WTC11 (cell line): ENCODE measurements at regions not wholly inside any gene's neighbourhood (a gene's known extent, or its start where the extent isn't known, plus 50 kb on each side); places are given as distances from the start of the nearest gene placed in this dataset.

Experiments
- ATAC-seq: fragments of 200-7000 bp; cut with Tn5 transposase; 2 replicates; pipeline ENCODE4 v1.10.0; 2021; ENCODE audit warnings: mild to moderate bottlenecking, moderate library complexity
- CTCF ChIA-PET: fragments of 300-600 bp; sonication (Branson Sonifier 250); formaldehyde crosslinking; loops from one replicate; lab custom pipeline; 2021; ENCODE audit warnings: antibody characterized with exemption; lab: Charles Lee
- POLR2A ChIA-PET: fragments of 350-600 bp; sonication (Branson Sonifier 250); formaldehyde crosslinking; loops from one replicate; lab custom pipeline; 2021; ENCODE audit warnings: antibody characterized with exemption; lab: Charles Lee
- DNase-seq: peaks from one replicate; pipeline ENCODE4 v3.0.0; 2021; ENCODE audit warnings: low spot score
- H3K27ac Mint-ChIP-seq: 2 replicates; pipeline ENCODE4 v1.8.0; 2021; ENCODE audit warnings: mixed read lengths
- H3K27me3 Mint-ChIP-seq: 2 replicates; pipeline ENCODE4 v1.8.0; 2021; ENCODE audit warnings: low read depth, mild to moderate bottlenecking, moderate library complexity, mixed read lengths
- H3K36me3 Mint-ChIP-seq: 2 replicates; pipeline ENCODE4 v1.8.0; 2021; ENCODE audit warnings: mixed read lengths
- H3K4me1 Mint-ChIP-seq: 2 replicates; pipeline ENCODE4 v1.8.0; 2022; ENCODE audit warnings: mixed read lengths
- H3K4me3 Mint-ChIP-seq: 2 replicates; pipeline ENCODE4 v1.8.0; 2021; ENCODE audit warnings: mild to moderate bottlenecking, moderate library complexity, mixed read lengths
- H3K9me3 Mint-ChIP-seq: 2 replicates; pipeline ENCODE4 v1.8.0; 2021; ENCODE audit warnings: mixed read lengths
- CBFB ChIP-seq: sonication (generic); formaldehyde crosslinking; IDR thresholded peaks from 2 replicates; pipeline ENCODE4 v1.8.1; 2022; ENCODE audit warnings: mild to moderate bottlenecking, low read depth, missing genetic modification reagents
- EMX1 ChIP-seq: fragments of 250-450 bp; sonication (Bioruptor Pico); IDR thresholded peaks from 2 replicates; pipeline ENCODE4 v1.8.0; 2021; ENCODE audit warnings: mild to moderate bottlenecking
- HMGA2 ChIP-seq: fragments of 250-450 bp; sonication (Bioruptor Pico); IDR thresholded peaks from 2 replicates; pipeline ENCODE4 v1.4.0; 2021; ENCODE audit warnings: mild to moderate bottlenecking, moderate library complexity
- JUN ChIP-seq: sonication (generic); formaldehyde crosslinking; IDR thresholded peaks from 2 replicates; pipeline ENCODE4 v1.8.0; 2023; ENCODE audit warnings: mild to moderate bottlenecking, missing genetic modification reagents
- NFATC4 ChIP-seq: fragments of 250-450 bp; sonication (Bioruptor Pico); IDR thresholded peaks from 2 replicates; pipeline ENCODE4 v1.9.0; 2021; ENCODE audit warnings: mild to moderate bottlenecking
- NFE2L1 ChIP-seq: sonication (generic); formaldehyde crosslinking; IDR thresholded peaks from 2 replicates; pipeline ENCODE4 v1.8.1; 2023; ENCODE audit warnings: missing genetic modification reagents
- NR3C1 ChIP-seq: sonication (generic); formaldehyde crosslinking; conservative IDR thresholded peaks from 2 replicates; pipeline ENCODE4 v1.8.1; 2023; ENCODE audit warnings: low read depth, mild to moderate bottlenecking, missing genetic modification reagents
- TCF7 ChIP-seq: sonication (generic); formaldehyde crosslinking; IDR thresholded peaks from 2 replicates; pipeline ENCODE4 v1.8.0; 2022; ENCODE audit warnings: mild to moderate bottlenecking, low read depth, missing genetic modification reagents, moderate library complexity
- ZNF121 ChIP-seq: sonication (generic); formaldehyde crosslinking; IDR thresholded peaks from 2 replicates; pipeline ENCODE4 v1.8.0; 2023; ENCODE audit warnings: missing genetic modification reagents
- ZNF138 ChIP-seq: sonication (generic); formaldehyde crosslinking; conservative IDR thresholded peaks from 2 replicates; pipeline ENCODE4 v1.8.1; 2022; ENCODE audit warnings: mild to moderate bottlenecking, moderate library complexity, missing genetic modification reagents
- ZNF317 ChIP-seq: sonication (generic); formaldehyde crosslinking; IDR thresholded peaks from 2 replicates; pipeline ENCODE4 v1.8.1; 2023; ENCODE audit warnings: low read depth, mild to moderate bottlenecking, moderate library complexity, missing genetic modification reagents, borderline replicate concordance
- ZNF396 ChIP-seq: fragments of 250-450 bp; sonication (Bioruptor Pico); IDR thresholded peaks from 2 replicates; pipeline ENCODE4 v1.8.0; 2021; ENCODE audit warnings: mild to moderate bottlenecking, moderate library complexity, borderline replicate concordance
- ZNF423 ChIP-seq: fragments of 250-450 bp; sonication (Bioruptor Pico); IDR thresholded peaks from 2 replicates; pipeline ENCODE4 v2.1.2; 2022; ENCODE audit warnings: mild to moderate bottlenecking, moderate library complexity
- TF ChIP-seq, protein P1 (sequence below): sonication (generic); formaldehyde crosslinking; IDR thresholded peaks from 2 replicates; pipeline ENCODE4 v1.8.1; 2022; ENCODE audit warnings: mild to moderate bottlenecking, moderate library complexity, missing genetic modification reagents
- TF ChIP-seq, protein P2 (sequence below): sonication (generic); formaldehyde crosslinking; conservative IDR thresholded peaks from 2 replicates; pipeline ENCODE4 v1.8.1; 2022; ENCODE audit warnings: mild to moderate bottlenecking, missing genetic modification reagents
- TF ChIP-seq, protein P3 (sequence below): sonication (generic); formaldehyde crosslinking; IDR thresholded peaks from 2 replicates; pipeline ENCODE4 v1.8.1; 2023; ENCODE audit warnings: mild to moderate bottlenecking, missing genetic modification reagents, moderate library complexity
- TF ChIP-seq, protein P4 (sequence below): sonication (generic); formaldehyde crosslinking; IDR thresholded peaks from 2 replicates; pipeline ENCODE4 v1.8.1; 2022; ENCODE audit warnings: low read depth, mild to moderate bottlenecking, moderate library complexity, missing genetic modification reagents, borderline replicate concordance
- TF ChIP-seq, protein P5 (sequence below): sonication (generic); formaldehyde crosslinking; IDR thresholded peaks from 2 replicates; pipeline ENCODE4 v1.8.1; 2023; ENCODE audit warnings: mild to moderate bottlenecking, missing genetic modification reagents
- TF ChIP-seq, protein P6 (sequence below): sonication (generic); formaldehyde crosslinking; IDR thresholded peaks from 2 replicates; pipeline ENCODE4 v1.8.0; 2023; ENCODE audit warnings: mild to moderate bottlenecking, missing genetic modification reagents

DNA sequence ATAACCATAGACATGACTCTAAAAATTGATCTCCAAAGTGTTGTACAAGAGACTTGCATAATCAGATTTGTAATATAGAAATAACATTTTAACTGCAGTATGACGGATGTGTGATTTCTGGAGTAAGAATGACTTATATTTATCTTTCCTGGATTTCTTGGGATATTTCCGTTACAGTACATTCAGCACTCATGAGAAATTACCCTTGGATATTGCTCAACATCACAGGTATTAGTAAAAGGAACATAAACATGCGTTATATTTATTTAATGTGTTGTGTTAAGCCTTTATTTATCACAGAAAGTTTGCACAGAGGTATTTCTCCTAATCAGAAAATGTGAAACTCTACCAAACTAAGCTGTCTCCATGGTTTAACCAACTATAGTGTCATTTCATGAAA is 1823.9 kb upstream of the C9orf72 start (continued):
- TF ChIP-seq NR3C1, result no peak
- TF ChIP-seq, protein P1, sequence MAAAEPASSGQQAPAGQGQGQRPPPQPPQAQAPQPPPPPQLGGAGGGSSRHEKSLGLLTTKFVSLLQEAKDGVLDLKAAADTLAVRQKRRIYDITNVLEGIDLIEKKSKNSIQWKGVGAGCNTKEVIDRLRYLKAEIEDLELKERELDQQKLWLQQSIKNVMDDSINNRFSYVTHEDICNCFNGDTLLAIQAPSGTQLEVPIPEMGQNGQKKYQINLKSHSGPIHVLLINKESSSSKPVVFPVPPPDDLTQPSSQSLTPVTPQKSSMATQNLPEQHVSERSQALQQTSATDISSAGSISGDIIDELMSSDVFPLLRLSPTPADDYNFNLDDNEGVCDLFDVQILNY (CRISPR knock-in tag), result no peak

DNA sequence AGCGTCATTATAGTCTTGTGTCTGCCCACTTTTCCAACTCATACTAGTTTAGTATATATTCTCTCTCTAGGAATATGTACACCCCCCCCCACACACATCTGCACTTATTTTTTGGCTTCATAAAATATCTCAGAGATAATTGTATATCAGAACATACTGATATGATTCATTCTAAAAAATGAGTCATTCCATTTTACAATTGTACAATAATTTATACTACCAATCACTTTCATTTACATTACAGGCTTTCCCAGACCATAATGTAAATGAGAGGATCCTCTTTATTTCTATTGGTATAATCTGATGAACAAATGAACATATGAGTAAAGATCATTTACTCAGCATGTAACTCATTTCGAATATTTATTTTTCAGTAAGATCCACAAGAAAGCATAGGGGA is 1842.9 kb upstream of the C9orf72 start:
- ATAC-seq (no peak), DNase-seq (no peak)
- ChIA-PET CTCF (no interaction called here), POLR2A (no interaction called here)
- Mint-ChIP-seq H3K4me3 (no peak overlapping the region), H3K4me1 (peaks cover 15% of the 10 kb centered on the region), H3K27me3 (no peaks in the 10 kb centered on the region), H3K27ac (no peak overlapping the region), H3K9me3 (no peaks in the 10 kb centered on the region), H3K36me3 (no peaks in the 10 kb centered on the region)
- TF ChIP-seq, protein P2, sequence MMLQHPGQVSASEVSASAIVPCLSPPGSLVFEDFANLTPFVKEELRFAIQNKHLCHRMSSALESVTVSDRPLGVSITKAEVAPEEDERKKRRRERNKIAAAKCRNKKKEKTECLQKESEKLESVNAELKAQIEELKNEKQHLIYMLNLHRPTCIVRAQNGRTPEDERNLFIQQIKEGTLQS (CRISPR knock-in tag), result no peak
- TF ChIP-seq TCF7 (CRISPR knock-in tag) (no peak), EMX1 (CRISPR knock-in tag) (no peak), ZNF396 (CRISPR knock-in tag) (no peak), HMGA2 (CRISPR knock-in tag) (no peak), NR3C1 (no peak), ZNF423 (no peak), ZNF317 (no peak), ZNF121 (no peak), NFE2L1 (CRISPR knock-in tag) (no peak), ZNF138 (no peak), JUN (no peak), CBFB (CRISPR knock-in tag) (no peak), NFATC4 (no peak)
- TF ChIP-seq, protein P3, sequence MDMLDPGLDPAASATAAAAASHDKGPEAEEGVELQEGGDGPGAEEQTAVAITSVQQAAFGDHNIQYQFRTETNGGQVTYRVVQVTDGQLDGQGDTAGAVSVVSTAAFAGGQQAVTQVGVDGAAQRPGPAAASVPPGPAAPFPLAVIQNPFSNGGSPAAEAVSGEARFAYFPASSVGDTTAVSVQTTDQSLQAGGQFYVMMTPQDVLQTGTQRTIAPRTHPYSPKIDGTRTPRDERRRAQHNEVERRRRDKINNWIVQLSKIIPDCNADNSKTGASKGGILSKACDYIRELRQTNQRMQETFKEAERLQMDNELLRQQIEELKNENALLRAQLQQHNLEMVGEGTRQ (CRISPR knock-in tag), result no peak
- TF ChIP-seq, protein P4, sequence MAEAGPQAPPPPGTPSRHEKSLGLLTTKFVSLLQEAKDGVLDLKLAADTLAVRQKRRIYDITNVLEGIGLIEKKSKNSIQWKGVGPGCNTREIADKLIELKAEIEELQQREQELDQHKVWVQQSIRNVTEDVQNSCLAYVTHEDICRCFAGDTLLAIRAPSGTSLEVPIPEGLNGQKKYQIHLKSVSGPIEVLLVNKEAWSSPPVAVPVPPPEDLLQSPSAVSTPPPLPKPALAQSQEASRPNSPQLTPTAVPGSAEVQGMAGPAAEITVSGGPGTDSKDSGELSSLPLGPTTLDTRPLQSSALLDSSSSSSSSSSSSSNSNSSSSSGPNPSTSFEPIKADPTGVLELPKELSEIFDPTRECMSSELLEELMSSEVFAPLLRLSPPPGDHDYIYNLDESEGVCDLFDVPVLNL, result no peak
- TF ChIP-seq, protein P5, sequence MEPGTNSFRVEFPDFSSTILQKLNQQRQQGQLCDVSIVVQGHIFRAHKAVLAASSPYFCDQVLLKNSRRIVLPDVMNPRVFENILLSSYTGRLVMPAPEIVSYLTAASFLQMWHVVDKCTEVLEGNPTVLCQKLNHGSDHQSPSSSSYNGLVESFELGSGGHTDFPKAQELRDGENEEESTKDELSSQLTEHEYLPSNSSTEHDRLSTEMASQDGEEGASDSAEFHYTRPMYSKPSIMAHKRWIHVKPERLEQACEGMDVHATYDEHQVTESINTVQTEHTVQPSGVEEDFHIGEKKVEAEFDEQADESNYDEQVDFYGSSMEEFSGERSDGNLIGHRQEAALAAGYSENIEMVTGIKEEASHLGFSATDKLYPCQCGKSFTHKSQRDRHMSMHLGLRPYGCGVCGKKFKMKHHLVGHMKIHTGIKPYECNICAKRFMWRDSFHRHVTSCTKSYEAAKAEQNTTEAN (CRISPR knock-in tag), result no peak
- TF ChIP-seq, protein P6, sequence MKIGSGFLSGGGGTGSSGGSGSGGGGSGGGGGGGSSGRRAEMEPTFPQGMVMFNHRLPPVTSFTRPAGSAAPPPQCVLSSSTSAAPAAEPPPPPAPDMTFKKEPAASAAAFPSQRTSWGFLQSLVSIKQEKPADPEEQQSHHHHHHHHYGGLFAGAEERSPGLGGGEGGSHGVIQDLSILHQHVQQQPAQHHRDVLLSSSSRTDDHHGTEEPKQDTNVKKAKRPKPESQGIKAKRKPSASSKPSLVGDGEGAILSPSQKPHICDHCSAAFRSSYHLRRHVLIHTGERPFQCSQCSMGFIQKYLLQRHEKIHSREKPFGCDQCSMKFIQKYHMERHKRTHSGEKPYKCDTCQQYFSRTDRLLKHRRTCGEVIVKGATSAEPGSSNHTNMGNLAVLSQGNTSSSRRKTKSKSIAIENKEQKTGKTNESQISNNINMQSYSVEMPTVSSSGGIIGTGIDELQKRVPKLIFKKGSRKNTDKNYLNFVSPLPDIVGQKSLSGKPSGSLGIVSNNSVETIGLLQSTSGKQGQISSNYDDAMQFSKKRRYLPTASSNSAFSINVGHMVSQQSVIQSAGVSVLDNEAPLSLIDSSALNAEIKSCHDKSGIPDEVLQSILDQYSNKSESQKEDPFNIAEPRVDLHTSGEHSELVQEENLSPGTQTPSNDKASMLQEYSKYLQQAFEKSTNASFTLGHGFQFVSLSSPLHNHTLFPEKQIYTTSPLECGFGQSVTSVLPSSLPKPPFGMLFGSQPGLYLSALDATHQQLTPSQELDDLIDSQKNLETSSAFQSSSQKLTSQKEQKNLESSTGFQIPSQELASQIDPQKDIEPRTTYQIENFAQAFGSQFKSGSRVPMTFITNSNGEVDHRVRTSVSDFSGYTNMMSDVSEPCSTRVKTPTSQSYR, result no peak

DNA sequence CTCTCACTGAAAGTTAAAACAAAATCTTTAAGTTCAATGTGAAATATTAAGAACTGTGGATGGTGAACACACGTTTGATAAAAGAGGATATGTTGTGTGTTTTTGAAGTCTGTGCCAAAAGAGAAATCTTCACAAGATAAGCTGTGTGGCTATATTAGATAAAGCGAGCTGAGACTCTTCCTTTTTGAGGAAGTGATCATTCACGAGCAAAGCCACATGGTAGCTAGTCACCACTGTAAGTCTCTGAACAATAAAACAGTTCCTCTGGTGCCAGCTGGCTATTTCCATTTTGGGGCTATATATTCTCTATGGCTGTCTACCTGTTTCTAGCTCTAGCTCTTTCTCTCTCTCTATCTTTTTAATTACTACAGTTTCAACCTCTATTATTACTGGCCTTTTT is 1849.2 kb upstream of the C9orf72 start:
- CTCF ChIA-PET, result no interaction called here
- DNase-seq, result no peak
- no peak for ATAC-seq
- no peaks in the 10 kb centered on the region for H3K36me3 Mint-ChIP-seq
- POLR2A ChIA-PET, result no interaction called here
- H3K4me3 Mint-ChIP-seq, result no peak overlapping the region
- H3K27ac Mint-ChIP-seq, result no peak overlapping the region
- H3K4me1 Mint-ChIP-seq, result peaks cover 10% of the 10 kb centered on the region
- TF ChIP-seq HMGA2 (CRISPR knock-in tag), result no peak
- H3K27me3 Mint-ChIP-seq, result no peaks in the 10 kb centered on the region
- H3K9me3 Mint-ChIP-seq, result no peaks in the 10 kb centered on the region
